ENCODE measurements at regions not wholly inside any gene's neighbourhood (a gene's known extent, or its start where the extent isn't known, plus 50 kb on each side); places are given as distances from the start of the nearest gene placed in this dataset.
A peak's percentile ranks its signal among the peaks of the same experiment; 100 is the strongest.
"Not testable (repeated sequence)": the region's sequence is repeated elsewhere in the genome, so short reads cannot be mapped to it uniquely, and the experiment has no call there.

GRCh38 chr18:51463483-51464136 is 266.1 kb upstream of the MEX3C start:
- no peak for ATAC-seq

GRCh38 chr18:51478908-51479307 is 281.4 kb upstream of the MEX3C start:
- ATAC-seq = no peak

GRCh38 chr18:51479736-51480135 is 282.3 kb upstream of the MEX3C start:
- ATAC-seq = no peak

- ATAC-seq = no peak
These were observed 283.2 kb upstream of the MEX3C start for GRCh38 chr18:51480407-51481261.

GRCh38 chr18:51486735-51487366 is 289.4 kb upstream of the MEX3C start:
- ATAC-seq = no peak

- ATAC-seq = no peak
These were observed 292.9 kb upstream of the MEX3C start for GRCh38 chr18:51490417-51490816.

- no peak for ATAC-seq
These were observed 293.4 kb upstream of the MEX3C start for GRCh38 chr18:51490860-51491259.

- no peak for ATAC-seq
These were observed 294.3 kb upstream of the MEX3C start for GRCh38 chr18:51491678-51492372.

- ATAC-seq = no peak
These were observed 300.8 kb upstream of the MEX3C start for GRCh38 chr18:51498085-51498855.

GRCh38 chr18:51503351-51503750 is 305.9 kb upstream of the MEX3C start:
- ATAC-seq = no peak

GRCh38 chr18:51506811-51507210 is 309.3 kb upstream of the MEX3C start:
- ATAC-seq = no peak

- ATAC-seq = not testable (repeated sequence)
These were observed 310.9 kb upstream of the MEX3C start for GRCh38 chr18:51508410-51508809.

- no peak for ATAC-seq
These were observed 312.5 kb upstream of the MEX3C start for GRCh38 chr18:51510020-51510419.

GRCh38 chr18:51513517-51513916 is 316.0 kb upstream of the MEX3C start:
- ATAC-seq = no peak

GRCh38 chr18:51514128-51514527 is 316.6 kb upstream of the MEX3C start:
- no peak for ATAC-seq

- no peak for ATAC-seq
These were observed 319.1 kb upstream of the MEX3C start for GRCh38 chr18:51516478-51517038.

GRCh38 chr18:51519571-51519970 is 322.1 kb upstream of the MEX3C start:
- peak in 1 of 2 donors; percentile 32 for ATAC-seq

GRCh38 chr18:51520676-51521180 is 323.2 kb upstream of the MEX3C start:
- peak; percentile 37 to 70 for ATAC-seq

- no peak for ATAC-seq
These were observed 324.9 kb upstream of the MEX3C start for GRCh38 chr18:51522338-51522737.

GRCh38 chr18:51522821-51523220 is 325.3 kb upstream of the MEX3C start:
- no peak for ATAC-seq

- ATAC-seq = no peak
These were observed 326.2 kb upstream of the MEX3C start for GRCh38 chr18:51523671-51524070.

Measured in activated CD4-positive, CD25-positive, alpha-beta regulatory T cell treated with anti-CD3 and anti-CD28 coated beads, Interleukin-2, amount 50 U/mL, for 24 hours (primary cell).